Stomach (tissue), 8 donors: ENCODE measurements at regions not wholly inside any gene's neighbourhood (a gene's known extent, or its start where the extent isn't known, plus 50 kb on each side); places are given as distances from the start of the nearest gene placed in this dataset.

Experiments used
- DNase-seq, 2 donors: peaks; one replicate each; pipeline versions ENCODE4 v3.0.0 to v3.0.0-alpha.2; 2013 to 2019
- H3K27ac ChIP-seq, 5 donors: fragments of 200-600 bp in 4 of 5; sonication (generic) in 4 of 5; one replicate each; pipeline ENCODE4 v1.5.1; 2013 to 2019; ENCODE audit warnings: mild to moderate bottlenecking in 1 of 5, moderate library complexity in 1 of 5
- H3K27me3 ChIP-seq, 3 donors: fragments of 200-600 bp; sonication (generic); one replicate each; pipeline ENCODE4 v1.5.1; 2017 to 2019; ENCODE audit warnings: mixed run types in 1 of 3
- H3K36me3 ChIP-seq, 4 donors: fragments of 200-600 bp; sonication (generic); 1 replicate in 3 of 4; 2 replicates in 1 of 4; pipeline ENCODE4 v1.5.1; 2016 to 2019
- H3K4me1 ChIP-seq, 4 donors: fragments of 200-600 bp; sonication (generic); one replicate each; pipeline ENCODE4 v1.5.1; 2016 to 2019
- H3K4me3 ChIP-seq, 4 donors: fragments of 200-600 bp; sonication (generic) in 3 of 4; one replicate each; pipeline ENCODE4 v1.5.1; 2016 to 2019; ENCODE audit warnings: mild to moderate bottlenecking in 1 of 4
- H3K9me3 ChIP-seq, 4 donors: fragments of 200-600 bp; sonication (generic); one replicate each; pipeline ENCODE4 v1.5.1; 2016 to 2019
- CTCF ChIP-seq, 7 experiments: fragments of 450-650 bp in 4 of 7; fragments of 200-600 bp in 3 of 7; sonication (generic) in 3 of 7; IDR thresholded peaks; one replicate each; pipeline ENCODE4 v1.5.1; 2016 to 2019; ENCODE audit warnings: antibody characterized with exemption in 7 of 7, control low read depth in 2 of 7, mild to moderate bottlenecking in 1 of 7
- EP300 ChIP-seq: sonication (generic); formaldehyde crosslinking; IDR thresholded peaks from one replicate; pipeline ENCODE4 v1.6.1; 2017; ENCODE audit warnings: antibody characterized with exemption
- POLR2A ChIP-seq, 4 donors: fragments of 450-650 bp; IDR thresholded peaks; one replicate each; pipeline ENCODE4 v1.6.1; 2016; ENCODE audit warnings: antibody characterized with exemption in 4 of 4, control low read depth in 2 of 4, mild to moderate bottlenecking in 1 of 4, moderate library complexity in 1 of 4
- POLR2AphosphoS5 ChIP-seq, 3 donors: sonication (generic); formaldehyde crosslinking; IDR thresholded peaks; one replicate each; pipeline ENCODE4 v1.6.1; 2016; ENCODE audit warnings: antibody characterized with exemption in 3 of 3
- WGBS, 5 donors: extraction: QIAGEN DNeasy Blood & Tissue Kit in 3 of 5; methylation state at CpG; one replicate each; pipeline versions ENCODE4 v1.1.5 to v1.1.7; 2013 to 2018; 5-methylcytosine and 5-hydroxymethylcytosine counted together
- intact Hi-C: fragments of 100-400 bp; cut with DNase I; formaldehyde crosslinking; loops from one replicate; pipeline ENCODE4 v1.15.1; 2023; ENCODE audit warnings: low total_unique reads
- donor health status: healthy with polysubstance abuse.
- donor health status: Bipolar disorder and iron deficiency.
- donor health status: healthy.

GRCh38 chr16:17945080-17945601 is 391.4 kb downstream of the NPIPA8 start:
- 65 to 83% (median 79%) methylated on average over 5 of the region's 5 CpGs for WGBS, 5 donors
- no peaks in the 10 kb centered on the region for H3K9me3 ChIP-seq
- H3K4me1 ChIP-seq = no peaks in the 10 kb centered on the region
- no peaks in the 10 kb centered on the region for H3K36me3 ChIP-seq
- DNase-seq = no peak
- intact Hi-C loops = no loop called here
- TF ChIP-seq CTCF (IDR thresholded peaks at IDR 0.05) = no peak
- no peak for TF ChIP-seq POLR2A (IDR thresholded peaks at IDR 0.05)
- no peak for TF ChIP-seq POLR2AphosphoS5 (IDR thresholded peaks at IDR 0.05)
- TF ChIP-seq EP300 = no peak
- no peak overlapping the region for H3K4me3 ChIP-seq
- peaks cover 0 to 42% (median 0%) of the 10 kb centered on the region in 3 donors for H3K27me3 ChIP-seq
- H3K27ac ChIP-seq = no peak overlapping the region

GRCh38 chr16:17944345-17944744 is 392.2 kb downstream of the NPIPA8 start:
- DNase-seq = no peak
- no peak overlapping the region for H3K27ac ChIP-seq
- no peaks in the 10 kb centered on the region for H3K9me3 ChIP-seq
- H3K4me3 ChIP-seq = no peak overlapping the region
- peaks cover 0 to 38% (median 0%) of the 10 kb centered on the region in 3 donors for H3K27me3 ChIP-seq
- WGBS, 5 donors = 81 to 95% (median 92%) methylated on average over 2 of the region's 2 CpGs
- TF ChIP-seq POLR2AphosphoS5 (IDR thresholded peaks at IDR 0.05) = no peak
- TF ChIP-seq CTCF (IDR thresholded peaks at IDR 0.05) = no peak
- TF ChIP-seq EP300 = no peak
- no peak for TF ChIP-seq POLR2A (IDR thresholded peaks at IDR 0.05)
- H3K36me3 ChIP-seq = no peaks in the 10 kb centered on the region
- intact Hi-C loops = no loop called here
- H3K4me1 ChIP-seq = no peaks in the 10 kb centered on the region

- no peak overlapping the region for H3K4me3 ChIP-seq
- no peaks in the 10 kb centered on the region for H3K36me3 ChIP-seq
- intact Hi-C loops = no loop called here
- H3K27ac ChIP-seq = no peak overlapping the region
- TF ChIP-seq POLR2AphosphoS5 (IDR thresholded peaks at IDR 0.05) = no peak
- no peak for TF ChIP-seq EP300
- no peaks in the 10 kb centered on the region for H3K4me1 ChIP-seq
- DNase-seq = no peak
- H3K27me3 ChIP-seq = peaks cover 0 to 28% (median 0%) of the 10 kb centered on the region in 3 donors
- WGBS, 5 donors = 82 to 94% (median 90%) methylated on average over 12 of the region's 12 CpGs
- H3K9me3 ChIP-seq = no peaks in the 10 kb centered on the region
Observed at GRCh38 chr16:17942067-17942466, 394.5 kb downstream of the NPIPA8 start.

- no peak for DNase-seq
- no peak overlapping the region for H3K27ac ChIP-seq
- H3K9me3 ChIP-seq = no peaks in the 10 kb centered on the region
- H3K36me3 ChIP-seq = no peaks in the 10 kb centered on the region
- no peaks in the 10 kb centered on the region for H3K4me1 ChIP-seq
- intact Hi-C loops = no loop called here
- H3K27me3 ChIP-seq = peaks cover 0 to 15% (median 0%) of the 10 kb centered on the region in 3 donors
- 50 to 55% (median 54%) methylated on average over 8 of the region's 8 CpGs for WGBS, 5 donors
- TF ChIP-seq POLR2AphosphoS5 (IDR thresholded peaks at IDR 0.05) (no peak), POLR2A (IDR thresholded peaks at IDR 0.05) (no peak), EP300 (no peak), CTCF (IDR thresholded peaks at IDR 0.05) (no peak)
- no peak overlapping the region for H3K4me3 ChIP-seq
Observed at GRCh38 chr16:17940584-17941364, 395.8 kb downstream of the NPIPA8 start.

- H3K9me3 ChIP-seq = no peaks in the 10 kb centered on the region
- H3K27ac ChIP-seq = no peak overlapping the region
- H3K36me3 ChIP-seq = no peaks in the 10 kb centered on the region
- intact Hi-C loops = no loop called here
- H3K4me1 ChIP-seq = no peaks in the 10 kb centered on the region
- TF ChIP-seq POLR2A (IDR thresholded peaks at IDR 0.05) (no peak), EP300 (no peak), POLR2AphosphoS5 (IDR thresholded peaks at IDR 0.05) (no peak), CTCF (IDR thresholded peaks at IDR 0.05) (no peak)
- H3K27me3 ChIP-seq = peaks cover 0 to 15% (median 0%) of the 10 kb centered on the region in 3 donors
- 61 to 74% (median 73%) methylated on average over 4 of the region's 4 CpGs for WGBS, 5 donors
- H3K4me3 ChIP-seq = no peak overlapping the region
- DNase-seq = no peak
Observed at GRCh38 chr16:17939723-17940122, 396.8 kb downstream of the NPIPA8 start.
